IMR-90 (cell line): ENCODE measurements at regions not wholly inside any gene's neighbourhood (a gene's known extent, or its start where the extent isn't known, plus 50 kb on each side); places are given as distances from the start of the nearest gene placed in this dataset.

Experiments used
- ATAC-seq: fragments of 200-7000 bp; cut with Tn5 transposase; 2 replicates; pipeline ENCODE4 v1.9.1; 2020; ENCODE audit warnings: low read depth, mild to moderate bottlenecking, moderate library complexity
- BruUV-seq: library from RNA; stranded (reverse); fragments of 400-500 nt; replicated peaks from 2 replicates; lab custom pipeline; 2021; lab: Mats Ljungman, UMichigan
- CTCF ChIA-PET: fragments of 300-600 bp; formaldehyde crosslinking; extraction: SDS; loops from one replicate; lab custom pipeline; 2021; ENCODE audit warnings: antibody characterized with exemption; lab: Yijun Ruan, JAX
- POLR2A ChIA-PET: fragments of 300-600 bp; sonication (Branson Sonifier 250); formaldehyde crosslinking; loops from one replicate; lab custom pipeline; 2022; ENCODE audit warnings: antibody characterized with exemption; ENCODE audit not compliant: unreplicated experiment; lab: Charles Lee
- DNase-seq: peaks from one replicate; pipeline ENCODE4 v3.0.0; 2013
- H2AFZ ChIP-seq: replicated peaks from 2 replicates; pipeline ENCODE3; 2013; ENCODE audit warnings: low read length, mild to moderate bottlenecking; ENCODE audit not compliant: poor library complexity
- H2AK5ac ChIP-seq: 2 replicates; pipeline ENCODE4 v1.6.1; 2013; ENCODE audit warnings: low read depth, low read length, inconsistent platforms
- H2AK9ac ChIP-seq: replicated peaks from 2 replicates; pipeline ENCODE3; 2013; ENCODE audit warnings: mild to moderate bottlenecking, low read depth, low read length, moderate library complexity; ENCODE audit not compliant: poor library complexity
- H2BK120ac ChIP-seq: 2 replicates; pipeline ENCODE4 v1.6.1; 2013; ENCODE audit warnings: low read depth, low read length, inconsistent platforms
- H2BK15ac ChIP-seq: 3 replicates; pipeline ENCODE4 v1.6.1; 2013; ENCODE audit warnings: low read depth, low read length, inconsistent platforms
- H2BK20ac ChIP-seq: 2 replicates; pipeline ENCODE4 v1.6.1; 2013; ENCODE audit warnings: low read depth, mild to moderate bottlenecking, inconsistent platforms, low read length, moderate library complexity
- H2BK5ac ChIP-seq: 2 replicates; pipeline ENCODE4 v1.6.1; 2013; ENCODE audit warnings: mild to moderate bottlenecking, low read depth, low read length, inconsistent platforms; ENCODE audit not compliant: poor library complexity, severe bottlenecking
- H3K14ac ChIP-seq: replicated peaks from 2 replicates; pipeline ENCODE4 v1.6.1; 2013; ENCODE audit warnings: low read depth, low read length, inconsistent platforms
- H3K18ac ChIP-seq: 2 replicates; pipeline ENCODE4 v1.6.1; 2013; ENCODE audit warnings: low read depth, low read length, control low read depth
- H3K23ac ChIP-seq: 2 replicates; pipeline ENCODE4 v1.6.1; 2013; ENCODE audit warnings: low read depth, low read length, inconsistent platforms
- H3K27ac ChIP-seq: 2 replicates; pipeline ENCODE4 v1.5.1; 2013; ENCODE audit warnings: mild to moderate bottlenecking, control low read depth, low read length; ENCODE audit not compliant: insufficient read depth
- H3K27me3 ChIP-seq: 2 replicates; pipeline ENCODE4 v1.6.1; 2013; ENCODE audit warnings: low read length; ENCODE audit not compliant: control insufficient read depth, insufficient read depth
- H3K36me3 ChIP-seq: 2 replicates; pipeline ENCODE4 v1.6.1; 2013; ENCODE audit warnings: low read length, mixed read lengths; ENCODE audit not compliant: control insufficient read depth, insufficient read depth
- H3K4ac ChIP-seq: 2 replicates; pipeline ENCODE4 v1.6.1; 2013; ENCODE audit warnings: low read depth, low read length, inconsistent platforms
- H3K4me1 ChIP-seq: 2 replicates; pipeline ENCODE4 v1.6.1; 2013; ENCODE audit warnings: low read length, mixed read lengths; ENCODE audit not compliant: control insufficient read depth, insufficient read depth
- H3K4me2 ChIP-seq: 2 replicates; pipeline ENCODE4 v1.6.1; 2013; ENCODE audit warnings: low read depth, mild to moderate bottlenecking, control low read depth, low read length, moderate library complexity
- H3K4me3 ChIP-seq: 2 replicates; pipeline ENCODE4 v1.5.1; 2013; ENCODE audit warnings: low read depth, mild to moderate bottlenecking, control low read depth, low read length, moderate library complexity; ENCODE audit not compliant: insufficient read depth
- H3K56ac ChIP-seq: 2 replicates; pipeline ENCODE4 v1.6.1; 2013; ENCODE audit warnings: low read length, inconsistent platforms; ENCODE audit not compliant: insufficient read depth; ENCODE audit errors: extremely low read depth
- H3K79me1 ChIP-seq, 2 experiments: 2 replicates each; pipeline ENCODE4 v1.6.1; 2013; ENCODE audit warnings: low read length in 2 of 2, inconsistent platforms in 1 of 2, low read depth in 1 of 2
- H3K9ac ChIP-seq: 2 replicates; pipeline ENCODE4 v1.6.1; 2013; ENCODE audit warnings: low read depth, low read length, control low read depth
- H3K9me1 ChIP-seq: 2 replicates; pipeline ENCODE4 v1.6.1; 2013; ENCODE audit warnings: low read length, inconsistent platforms; ENCODE audit not compliant: insufficient read depth
- H3K9me3 ChIP-seq: 2 replicates; pipeline ENCODE4 v1.6.1; 2013; ENCODE audit warnings: low read length; ENCODE audit not compliant: control insufficient read depth, insufficient read depth
- H4K20me1 ChIP-seq: 2 replicates; pipeline ENCODE4 v1.6.1; 2013; ENCODE audit warnings: low read length, inconsistent platforms; ENCODE audit not compliant: insufficient read depth
- H4K5ac ChIP-seq: 2 replicates; pipeline ENCODE4 v1.6.1; 2013; ENCODE audit warnings: mild to moderate bottlenecking, low read depth, low read length, control low read depth
- H4K8ac ChIP-seq, 2 experiments: 2 replicates each; pipeline ENCODE4 v1.6.1; 2013; ENCODE audit warnings: low read depth in 2 of 2, low read length in 2 of 2, control low read depth in 1 of 2, inconsistent platforms in 1 of 2
- H4K91ac ChIP-seq: 2 replicates; pipeline ENCODE4 v1.6.1; 2013; ENCODE audit warnings: low read depth, low read length, inconsistent platforms; ENCODE audit not compliant: insufficient read depth
- CEBPB ChIP-seq: IDR thresholded peaks from 2 replicates; pipeline ENCODE4 v1.6.1; 2012; ENCODE audit warnings: low read depth, low read length, improper control_type of control experiment
- CHD1 ChIP-seq: IDR thresholded peaks from 2 replicates; pipeline ENCODE4 v1.6.1; 2012; ENCODE audit warnings: low read depth, low read length, improper control_type of control experiment
- FOS ChIP-seq: fragments of 150-350 bp; IDR thresholded peaks from 2 replicates; pipeline ENCODE4 v1.6.1; 2016; ENCODE audit warnings: low read depth, low read length
- MAFK ChIP-seq: IDR thresholded peaks from 2 replicates; pipeline ENCODE4 v1.6.1; 2012; ENCODE audit warnings: low read depth, low read length, improper control_type of control experiment
- MAZ ChIP-seq: IDR thresholded peaks from 2 replicates; pipeline ENCODE4 v1.6.1; 2012; ENCODE audit warnings: low read depth, mild to moderate bottlenecking, low read length, improper control_type of control experiment, moderate library complexity, borderline replicate concordance
- RCOR1 ChIP-seq: IDR thresholded peaks from 2 replicates; pipeline ENCODE4 v1.6.1; 2012; ENCODE audit warnings: mild to moderate bottlenecking, low read length, improper control_type of control experiment; ENCODE audit not compliant: insufficient replicate concordance
- WGBS, 2 experiments: methylation state at CpG; one replicate each; pipeline versions ENCODE4 v1.1.5 to v1.1.7; 2013; ENCODE audit warnings: missing lambda C conversion rate in 2 of 2; ENCODE audit not compliant: insufficient read length in 1 of 2; ENCODE audit errors: extremely low coverage in 2 of 2; 5-methylcytosine and 5-hydroxymethylcytosine counted together
- dilution Hi-C: fragments of 300-500 bp; cut with HindIII; formaldehyde crosslinking; loops from one replicate; pipeline ENCODE4 v1.14.3; 2018; ENCODE audit warnings: low sequenced_read_pairs; ENCODE audit not compliant: unreplicated experiment
- in situ Hi-C: fragments of 300-500 bp; cut with MboI; formaldehyde crosslinking; loops from 3 replicates; pipeline ENCODE4 v1.14.3; 2019; ENCODE audit warnings: low sequenced_read_pairs, inconsistent platforms, mixed read lengths
- intact Hi-C: fragments of 100-400 bp; cut with micrococcal nuclease; formaldehyde crosslinking; loops from 2 replicates; pipeline ENCODE4 v1.10.0; 2022
- TF ChIP-seq, protein P1 (sequence below): conservative IDR thresholded peaks from 2 replicates; pipeline ENCODE4 v1.5.1; 2012; ENCODE audit warnings: mild to moderate bottlenecking, low read depth, low read length, improper control_type of control experiment
- TF ChIP-seq, protein P2 (sequence below): fragments of 150-350 bp; IDR thresholded peaks from 2 replicates; pipeline ENCODE4 v1.6.1; 2016; ENCODE audit warnings: low read depth, mild to moderate bottlenecking, low read length, moderate library complexity, borderline replicate concordance

DNA sequence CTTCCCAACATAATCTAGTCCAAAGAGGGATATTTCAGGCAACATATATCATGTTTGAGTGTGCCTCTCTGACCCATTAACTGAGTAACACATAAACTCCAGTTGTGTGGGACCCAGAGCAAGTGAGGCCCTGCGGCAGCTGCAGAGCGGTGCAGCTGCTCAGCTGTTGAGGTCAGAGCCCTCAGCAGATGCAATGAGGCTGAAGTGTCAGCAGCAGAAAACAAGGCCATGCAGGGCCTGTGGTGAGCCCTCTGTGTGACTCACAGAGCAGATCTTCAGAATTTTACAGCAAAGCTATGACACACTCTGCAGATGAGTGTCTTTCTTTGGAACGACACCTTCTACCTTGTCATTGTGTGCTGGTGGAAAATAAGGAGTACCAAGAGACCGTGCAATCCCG is 168.5 kb downstream of the CBLN2 start:
- dilution Hi-C loops, result no loop called here
- no peak overlapping the region for H3K27ac ChIP-seq

More for the DNA sequence above, 168.5 kb downstream of the CBLN2 start:
- peak; percentile 28 for DNase-seq
- no peaks in the 10 kb centered on the region for H3K4me1 ChIP-seq
- TF ChIP-seq, protein P1, sequence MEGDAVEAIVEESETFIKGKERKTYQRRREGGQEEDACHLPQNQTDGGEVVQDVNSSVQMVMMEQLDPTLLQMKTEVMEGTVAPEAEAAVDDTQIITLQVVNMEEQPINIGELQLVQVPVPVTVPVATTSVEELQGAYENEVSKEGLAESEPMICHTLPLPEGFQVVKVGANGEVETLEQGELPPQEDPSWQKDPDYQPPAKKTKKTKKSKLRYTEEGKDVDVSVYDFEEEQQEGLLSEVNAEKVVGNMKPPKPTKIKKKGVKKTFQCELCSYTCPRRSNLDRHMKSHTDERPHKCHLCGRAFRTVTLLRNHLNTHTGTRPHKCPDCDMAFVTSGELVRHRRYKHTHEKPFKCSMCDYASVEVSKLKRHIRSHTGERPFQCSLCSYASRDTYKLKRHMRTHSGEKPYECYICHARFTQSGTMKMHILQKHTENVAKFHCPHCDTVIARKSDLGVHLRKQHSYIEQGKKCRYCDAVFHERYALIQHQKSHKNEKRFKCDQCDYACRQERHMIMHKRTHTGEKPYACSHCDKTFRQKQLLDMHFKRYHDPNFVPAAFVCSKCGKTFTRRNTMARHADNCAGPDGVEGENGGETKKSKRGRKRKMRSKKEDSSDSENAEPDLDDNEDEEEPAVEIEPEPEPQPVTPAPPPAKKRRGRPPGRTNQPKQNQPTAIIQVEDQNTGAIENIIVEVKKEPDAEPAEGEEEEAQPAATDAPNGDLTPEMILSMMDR, result no peak
- no peak for TF ChIP-seq CHD1
- TF ChIP-seq, protein P2, sequence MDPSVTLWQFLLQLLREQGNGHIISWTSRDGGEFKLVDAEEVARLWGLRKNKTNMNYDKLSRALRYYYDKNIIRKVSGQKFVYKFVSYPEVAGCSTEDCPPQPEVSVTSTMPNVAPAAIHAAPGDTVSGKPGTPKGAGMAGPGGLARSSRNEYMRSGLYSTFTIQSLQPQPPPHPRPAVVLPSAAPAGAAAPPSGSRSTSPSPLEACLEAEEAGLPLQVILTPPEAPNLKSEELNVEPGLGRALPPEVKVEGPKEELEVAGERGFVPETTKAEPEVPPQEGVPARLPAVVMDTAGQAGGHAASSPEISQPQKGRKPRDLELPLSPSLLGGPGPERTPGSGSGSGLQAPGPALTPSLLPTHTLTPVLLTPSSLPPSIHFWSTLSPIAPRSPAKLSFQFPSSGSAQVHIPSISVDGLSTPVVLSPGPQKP, result no peak
- no peak for TF ChIP-seq FOS
- no peak for TF ChIP-seq CEBPB
- no peak for TF ChIP-seq MAFK
- no peak for TF ChIP-seq RCOR1
- TF ChIP-seq MAZ, result no peak
- H2AK5ac ChIP-seq, result no peak overlapping the region
- 29% methylated on average over 1 of the region's 5 CpGs; no CpG with 5 or more reads in 1 of the 2 experiments for WGBS, 2 experiments
- H3K36me3 ChIP-seq, result no peaks in the 10 kb centered on the region
- no peaks in the 10 kb centered on the region for H3K9me1 ChIP-seq
- intact Hi-C loops (no loop called here), in situ Hi-C loops (no loop called here)
- POLR2A ChIA-PET, result no interaction called here
- no peaks in the 10 kb centered on the region for H4K20me1 ChIP-seq
- no peak overlapping the region for H4K5ac ChIP-seq
- no peak overlapping the region for H2BK120ac ChIP-seq
- no peak overlapping the region for H3K56ac ChIP-seq
- no peak overlapping the region for H3K4me3 ChIP-seq
- H2AFZ ChIP-seq, result no peak overlapping the region
- H3K4me2 ChIP-seq, result no peak overlapping the region
- H3K14ac ChIP-seq, result no peak overlapping the region
- H3K79me1 ChIP-seq, result no peaks in the 10 kb centered on the region
- H3K9me3 ChIP-seq, result peaks cover 10% of the 10 kb centered on the region
- BruUV-seq, result no TSS peak
- H3K18ac ChIP-seq, result no peak overlapping the region
- H4K91ac ChIP-seq, result no peak overlapping the region
- no peak overlapping the region for H3K4ac ChIP-seq
- no peak overlapping the region for H3K9ac ChIP-seq
- H2AK9ac ChIP-seq, result no peak overlapping the region
- no peak overlapping the region for H3K23ac ChIP-seq
- no peak for ATAC-seq
- CTCF ChIA-PET, result no interaction called here
- H4K8ac ChIP-seq, result no peak overlapping the region
- H2BK15ac ChIP-seq, result no peak overlapping the region
- H2BK20ac ChIP-seq, result no peak overlapping the region
- H3K27me3 ChIP-seq, result no peaks in the 10 kb centered on the region
- H2BK5ac ChIP-seq, result no peak overlapping the region
